K562 (cell line): ENCODE measurements at regions not wholly inside any gene's neighbourhood (a gene's known extent, or its start where the extent isn't known, plus 50 kb on each side); places are given as distances from the start of the nearest gene placed in this dataset.

Experiments
- ATAC-seq: fragments of 200-7000 bp; cut with Tn5 transposase; 3 replicates; pipeline ENCODE4 v1.9.1; 2020; ENCODE audit warnings: moderate library complexity
- BruUV-seq: library from RNA; stranded (reverse); fragments of 400-500 nt; replicated peaks from 2 replicates; lab custom pipeline; 2021; lab: Mats Ljungman, UMichigan
- CTCF ChIA-PET: fragments of 300-600 bp; formaldehyde crosslinking; extraction: SDS; loops from one replicate; lab custom pipeline; 2021; ENCODE audit warnings: low intra/inter-chr PET ratio; lab: Yijun Ruan, JAX
- POLR2A ChIA-PET: fragments of 300-600, 350-650 bp; sonication (Branson Sonifier 250); formaldehyde crosslinking; extraction: SDS; loops from one replicate; lab custom pipeline; 2021; ENCODE audit warnings: antibody characterized with exemption, inconsistent platforms; lab: Yijun Ruan, JAX
- DNase-seq, 4 experiments: peaks; one replicate each; pipeline versions ENCODE4 v3.0.0 to v3.0.0-alpha.2; 2011 to 2018; ENCODE audit warnings: low spot score in 3 of 4, mixed read lengths in 3 of 4; ENCODE audit errors: extremely low read depth in 1 of 4
- FAIRE-seq: peaks from 2 replicates; lab custom pipeline; 2011; peaks lifted over from hg19 to GRCh38; lab: Jason Lieb, UNC
- H2AFZ ChIP-seq: 2 replicates; pipeline ENCODE4 v1.6.0; 2011; ENCODE audit warnings: low read depth, low read length, control low read depth, inconsistent platforms
- H3K27ac ChIP-seq: fragments of 200-600 bp; 3 replicates; pipeline ENCODE4 v1.8.0; 2011; ENCODE audit warnings: low read depth, mild to moderate bottlenecking, control low read depth, inconsistent platforms, low read length, moderate library complexity, mixed read lengths; ENCODE audit errors: extremely low read depth
- H3K27me3 ChIP-seq, 2 experiments: fragments of 300-600 bp in 1 of 2; 2 replicates in 1 of 2; 3 replicates in 1 of 2; pipeline versions ENCODE4 v1.6.0 to v1.8.0; 2011; ENCODE audit warnings: inconsistent platforms in 2 of 2, low read length in 2 of 2, mild to moderate bottlenecking in 1 of 2, mixed read lengths in 1 of 2, moderate library complexity in 1 of 2; ENCODE audit not compliant: control insufficient read depth in 2 of 2, insufficient read depth in 2 of 2
- H3K36me3 ChIP-seq: fragments of 300-600 bp; 3 replicates; pipeline ENCODE4 v1.8.0; 2011; ENCODE audit warnings: mild to moderate bottlenecking, low read length, inconsistent platforms; ENCODE audit not compliant: control insufficient read depth, insufficient read depth
- H3K4me1 ChIP-seq, 2 experiments: fragments of 200-600 bp in 1 of 2; replicated peaks in 1 of 2; 2 replicates in 1 of 2; 3 replicates in 1 of 2; pipeline versions ENCODE4 v1.5.1 to v1.8.0; 2011; ENCODE audit warnings: inconsistent platforms in 2 of 2, low read length in 2 of 2, mild to moderate bottlenecking in 1 of 2, mixed read lengths in 1 of 2, moderate library complexity in 1 of 2; ENCODE audit not compliant: control insufficient read depth in 2 of 2, insufficient read depth in 2 of 2
- H3K4me2 ChIP-seq: 2 replicates; pipeline ENCODE4 v1.6.1; 2011; ENCODE audit warnings: low read length, control low read depth, inconsistent platforms, mixed read lengths; ENCODE audit not compliant: insufficient read depth
- H3K4me3 ChIP-seq: fragments of 200-600 bp; sonication (generic), shearing (Covaris generic); 2 replicates; pipeline ENCODE4 v1.5.1; 2016; ENCODE audit warnings: control low read depth, inconsistent platforms
- H3K79me2 ChIP-seq: fragments of 200-600 bp; 3 replicates; pipeline ENCODE4 v1.8.0; 2011; ENCODE audit warnings: low read length, inconsistent platforms; ENCODE audit not compliant: control insufficient read depth, insufficient read depth
- H3K9ac ChIP-seq, 2 experiments: 2 replicates each; pipeline versions ENCODE4 v1.6.0 to v1.6.1; 2011; ENCODE audit warnings: low read depth in 2 of 2, low read length in 2 of 2, control low read depth in 1 of 2, inconsistent platforms in 1 of 2, mild to moderate bottlenecking in 1 of 2, mixed read lengths in 1 of 2; ENCODE audit not compliant: insufficient read depth in 1 of 2
- H3K9me1 ChIP-seq: one replicate; pipeline ENCODE4 v1.6.0; 2011; ENCODE audit warnings: inconsistent platforms, mild to moderate bottlenecking, low read length, moderate library complexity; ENCODE audit not compliant: control insufficient read depth, insufficient read depth
- H3K9me3 ChIP-seq: replicated peaks from 2 replicates; pipeline ENCODE4 v1.5.1; 2011; ENCODE audit warnings: low read depth, low read length, inconsistent platforms; ENCODE audit not compliant: control insufficient read depth, insufficient read depth
- H4K20me1 ChIP-seq: replicated peaks from 2 replicates; pipeline ENCODE4 v1.6.1; 2011; ENCODE audit warnings: low read length, inconsistent platforms, mixed read lengths; ENCODE audit not compliant: control insufficient read depth, insufficient read depth
- ARID3B ChIP-seq: fragments of 250-450 bp; sonication (Bioruptor Pico); IDR thresholded peaks from 2 replicates; pipeline ENCODE4 v1.4.0; 2020; ENCODE audit warnings: borderline replicate concordance
- BHLHE40 ChIP-seq: IDR thresholded peaks from 2 replicates; pipeline ENCODE4 v1.6.1; 2011; ENCODE audit warnings: low read length, improper control_type of control experiment
- FOXA3 ChIP-seq, 2 experiments: fragments of 450-650 bp in 1 of 2; sonication (generic) in 1 of 2; formaldehyde crosslinking; IDR thresholded peaks in 1 of 2; conservative IDR thresholded peaks in 1 of 2; 2 replicates each; pipeline versions ENCODE4 v1.4.0 to v1.8.0; 2020 to 2022; ENCODE audit warnings: mild to moderate bottlenecking in 2 of 2, missing genetic modification reagents in 1 of 2
- MEIS2 ChIP-seq: fragments of 450-650 bp; IDR thresholded peaks from 2 replicates; pipeline ENCODE4 v1.6.1; 2014; ENCODE audit warnings: mild to moderate bottlenecking; ENCODE audit not compliant: partially characterized antibody
- NR2C2 ChIP-seq, 2 experiments: fragments of 200-800 bp in 1 of 2; sonication (Bioruptor generic) in 1 of 2; sonication (generic) in 1 of 2; formaldehyde crosslinking in 1 of 2; IDR thresholded peaks; 2 replicates each; pipeline versions ENCODE4 v1.6.1 to v1.8.0; 2016 to 2022; ENCODE audit warnings: mild to moderate bottlenecking in 1 of 2, missing compliant biosample characterization in 1 of 2, missing genetic modification characterization in 1 of 2, missing genetic modification reagents in 1 of 2
- ZBTB1 ChIP-seq: sonication (generic); formaldehyde crosslinking; IDR thresholded peaks from 2 replicates; pipeline ENCODE4 v1.8.1; 2023; ENCODE audit warnings: missing genetic modification reagents, low read depth, mild to moderate bottlenecking, borderline replicate concordance
- ZBTB17 ChIP-seq: fragments of 450-650 bp; formaldehyde crosslinking; IDR thresholded peaks from 2 replicates; pipeline ENCODE4 v1.4.0; 2020; ENCODE audit warnings: mild to moderate bottlenecking
- ZFPM2 ChIP-seq: fragments of 250-450 bp; sonication (Bioruptor Pico); IDR thresholded peaks from 2 replicates; pipeline ENCODE4 v1.5.1; 2022; ENCODE audit warnings: mild to moderate bottlenecking
- WGBS: fragments of 100-300 bp; shearing (Covaris generic); methylation state at CpG from one replicate; pipeline ENCODE4 v1.1.6; 2016; ENCODE audit warnings: low coverage, mixed read lengths; ENCODE audit not compliant: insufficient coverage; ENCODE audit errors: missing lambda C conversion rate; 5-methylcytosine and 5-hydroxymethylcytosine counted together
- in situ Hi-C: fragments of 300-500 bp; cut with MboI; formaldehyde crosslinking; loops from 4 replicates; pipeline ENCODE4 v1.15.0; 2018; ENCODE audit warnings: inconsistent platforms, mixed read lengths
- intact Hi-C: fragments of 100-400 bp; cut with micrococcal nuclease; formaldehyde crosslinking; loops from 2 replicates; pipeline ENCODE4 v1.14.2; 2022
- TF ChIP-seq, protein P1 (sequence below): fragments of 450-650 bp; IDR thresholded peaks from 2 replicates; pipeline ENCODE4 v1.6.1; 2016; ENCODE audit warnings: low read depth

GRCh38 chr13:99902657-99903056 lies 68.9 kb downstream of the ZIC5 start (continued):
- no peak for TF ChIP-seq NR2C2 (CRISPR knock-in tag; IDR thresholded peaks at IDR 0.05)
- TF ChIP-seq NR2C2 (tag; IDR thresholded peaks at IDR 0.05), result no peak
- no peak for TF ChIP-seq BHLHE40

DNA sequence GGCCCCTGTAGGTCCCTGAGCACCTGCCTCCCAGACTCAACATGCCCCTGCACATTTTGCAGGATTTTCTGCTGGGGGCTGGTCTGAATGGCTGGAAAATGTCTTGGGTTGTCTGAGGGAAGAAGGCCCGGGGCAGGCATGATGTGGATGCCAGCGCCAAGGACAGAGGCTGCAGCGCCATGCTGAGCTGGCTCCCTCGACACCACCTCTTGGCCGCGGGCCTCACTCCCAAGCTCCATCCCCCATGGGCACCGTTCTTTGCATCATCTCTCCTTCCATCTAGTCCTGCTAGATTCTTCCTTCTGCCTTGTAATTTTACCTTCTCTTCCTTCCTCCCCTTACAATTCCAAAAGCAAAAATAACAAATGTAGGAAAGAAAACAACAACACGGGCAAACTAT lies 70.6 kb downstream of the ZIC5 start:
- CTCF ChIA-PET, result no interaction called here
- intact Hi-C loops, result loop anchor here (1.0 to 5.0 kb wide), 3 partner anchors 244 to 641 kb away; no protein-coding TSS in a partner anchor
- no peaks in the 10 kb centered on the region for H3K9me3 ChIP-seq
- no peak overlapping the region for H3K4me3 ChIP-seq
- H3K79me2 ChIP-seq, result no peaks in the 10 kb centered on the region
- no peaks in the 10 kb centered on the region for H3K9me1 ChIP-seq
- ATAC-seq (no peak), FAIRE-seq (no peak), DNase-seq (no peak)
- H3K27ac ChIP-seq, result no peak overlapping the region
- in situ Hi-C loops, result loop anchor here (10.0 kb wide), 2 partner anchors 334 to 614 kb away; no protein-coding TSS in a partner anchor
- TF ChIP-seq ZFPM2 (CRISPR knock-in tag) (no peak), ZBTB17 (no peak), ZBTB1 (CRISPR knock-in tag) (no peak), FOXA3 (CRISPR knock-in tag; conservative IDR thresholded peaks at IDR 0.05 in 1 of 2, IDR thresholded peaks at IDR 0.05 in 1 of 2) (no peak), ARID3B (CRISPR knock-in tag) (no peak), BHLHE40 (no peak), MEIS2 (no peak)
- TF ChIP-seq, protein P1, sequence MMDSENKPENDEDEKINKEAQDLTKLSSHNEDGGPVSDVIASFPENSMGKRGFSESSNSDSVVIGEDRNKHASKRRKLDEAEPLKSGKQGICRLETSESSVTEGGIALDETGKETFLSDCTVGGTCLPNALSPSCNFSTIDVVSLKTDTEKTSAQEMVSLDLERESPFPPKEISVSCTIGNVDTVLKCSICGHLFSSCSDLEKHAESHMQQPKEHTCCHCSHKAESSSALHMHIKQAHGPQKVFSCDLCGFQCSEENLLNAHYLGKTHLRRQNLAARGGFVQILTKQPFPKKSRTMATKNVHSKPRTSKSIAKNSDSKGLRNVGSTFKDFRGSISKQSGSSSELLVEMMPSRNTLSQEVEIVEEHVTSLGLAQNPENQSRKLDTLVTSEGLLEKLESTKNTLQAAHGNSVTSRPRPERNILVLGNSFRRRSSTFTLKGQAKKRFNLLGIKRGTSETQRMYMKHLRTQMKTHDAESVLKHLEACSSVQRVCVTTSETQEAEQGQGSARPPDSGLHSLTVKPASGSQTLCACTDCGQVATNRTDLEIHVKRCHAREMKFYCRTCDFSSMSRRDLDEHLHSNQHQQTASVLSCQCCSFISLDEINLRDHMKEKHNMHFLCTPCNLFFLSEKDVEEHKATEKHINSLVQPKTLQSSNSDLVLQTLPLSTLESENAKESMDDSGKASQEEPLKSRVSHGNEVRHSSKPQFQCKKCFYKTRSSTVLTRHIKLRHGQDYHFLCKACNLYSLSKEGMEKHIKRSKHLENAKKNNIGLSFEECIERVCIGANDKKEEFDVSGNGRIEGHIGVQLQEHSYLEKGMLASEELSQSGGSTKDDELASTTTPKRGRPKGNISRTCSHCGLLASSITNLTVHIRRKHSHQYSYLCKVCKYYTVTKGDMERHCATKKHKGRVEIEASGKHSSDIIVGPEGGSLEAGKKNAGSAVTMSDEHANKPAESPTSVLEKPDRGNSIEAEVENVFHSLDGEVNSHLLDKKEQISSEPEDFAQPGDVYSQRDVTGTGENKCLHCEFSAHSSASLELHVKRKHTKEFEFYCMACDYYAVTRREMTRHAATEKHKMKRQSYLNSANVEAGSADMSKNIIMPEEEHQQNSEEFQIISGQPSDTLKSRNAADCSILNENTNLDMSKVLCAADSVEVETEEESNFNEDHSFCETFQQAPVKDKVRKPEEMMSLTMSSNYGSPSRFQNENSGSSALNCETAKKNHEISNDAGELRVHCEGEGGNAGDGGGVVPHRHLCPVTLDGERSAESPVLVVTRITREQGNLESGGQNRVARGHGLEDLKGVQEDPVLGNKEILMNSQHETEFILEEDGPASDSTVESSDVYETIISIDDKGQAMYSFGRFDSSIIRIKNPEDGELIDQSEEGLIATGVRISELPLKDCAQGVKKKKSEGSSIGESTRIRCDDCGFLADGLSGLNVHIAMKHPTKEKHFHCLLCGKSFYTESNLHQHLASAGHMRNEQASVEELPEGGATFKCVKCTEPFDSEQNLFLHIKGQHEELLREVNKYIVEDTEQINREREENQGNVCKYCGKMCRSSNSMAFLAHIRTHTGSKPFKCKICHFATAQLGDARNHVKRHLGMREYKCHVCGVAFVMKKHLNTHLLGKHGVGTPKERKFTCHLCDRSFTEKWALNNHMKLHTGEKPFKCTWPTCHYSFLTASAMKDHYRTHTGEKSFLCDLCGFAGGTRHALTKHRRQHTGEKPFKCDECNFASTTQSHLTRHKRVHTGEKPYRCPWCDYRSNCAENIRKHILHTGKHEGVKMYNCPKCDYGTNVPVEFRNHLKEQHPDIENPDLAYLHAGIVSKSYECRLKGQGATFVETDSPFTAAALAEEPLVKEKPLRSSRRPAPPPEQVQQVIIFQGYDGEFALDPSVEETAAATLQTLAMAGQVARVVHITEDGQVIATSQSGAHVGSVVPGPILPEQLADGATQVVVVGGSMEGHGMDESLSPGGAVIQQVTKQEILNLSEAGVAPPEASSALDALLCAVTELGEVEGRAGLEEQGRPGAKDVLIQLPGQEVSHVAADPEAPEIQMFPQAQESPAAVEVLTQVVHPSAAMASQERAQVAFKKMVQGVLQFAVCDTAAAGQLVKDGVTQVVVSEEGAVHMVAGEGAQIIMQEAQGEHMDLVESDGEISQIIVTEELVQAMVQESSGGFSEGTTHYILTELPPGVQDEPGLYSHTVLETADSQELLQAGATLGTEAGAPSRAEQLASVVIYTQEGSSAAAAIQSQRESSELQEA, result no peak
- TF ChIP-seq, all 486 proteins: peak for 0
- POLR2A ChIA-PET, result interaction anchor here (1.9 kb wide), 1 partner anchor 9 kb away, joined by 6 read pairs; no protein-coding TSS in a partner anchor
- no peak overlapping the region for H3K4me2 ChIP-seq
- H3K36me3 ChIP-seq, result no peaks in the 10 kb centered on the region
- WGBS, result 15% methylated on average over 6 of the region's 8 CpGs
- no peak overlapping the region for H2AFZ ChIP-seq
- no peaks in the 10 kb centered on the region for H4K20me1 ChIP-seq
- no peak overlapping the region for H3K9ac ChIP-seq
- H3K4me1 ChIP-seq, result no peaks in the 10 kb centered on the region
- H3K27me3 ChIP-seq, result peaks cover 8 to 29% of the 10 kb centered on the region in 2 experiments; a peak in 4 of 5 replicates
- BruUV-seq, result no TSS peak
